IPS-15b (cell line): ENCODE measurements at regions not wholly inside any gene's neighbourhood (a gene's known extent, or its start where the extent isn't known, plus 50 kb on each side); places are given as distances from the start of the nearest gene placed in this dataset.

Experiments used
- H3K27me3 ChIP-seq: one replicate; pipeline ENCODE4 v1.6.1; 2013; ENCODE audit warnings: low read length; ENCODE audit not compliant: control insufficient read depth, insufficient read depth
- H3K36me3 ChIP-seq: one replicate; pipeline ENCODE4 v1.6.1; 2013; ENCODE audit warnings: low read length; ENCODE audit not compliant: control insufficient read depth, insufficient read depth
- H3K4me1 ChIP-seq: one replicate; pipeline ENCODE4 v1.6.1; 2013; ENCODE audit warnings: mild to moderate bottlenecking, low read length; ENCODE audit not compliant: control insufficient read depth, insufficient read depth
- H3K4me3 ChIP-seq: one replicate; pipeline ENCODE4 v1.5.1; 2013; ENCODE audit warnings: low read depth, low read length
- H3K9ac ChIP-seq: one replicate; pipeline ENCODE4 v1.6.1; 2013; ENCODE audit warnings: low read depth, mild to moderate bottlenecking, low read length
- H3K9me3 ChIP-seq: one replicate; pipeline ENCODE4 v1.6.1; 2013; ENCODE audit warnings: mild to moderate bottlenecking, low read length; ENCODE audit not compliant: control insufficient read depth, insufficient read depth

- peaks cover 9% of the 10 kb centered on the region for H3K4me1 ChIP-seq
- H3K9me3 ChIP-seq: no peaks in the 10 kb centered on the region
- H3K9ac ChIP-seq: no peak overlapping the region
- no peak overlapping the region for H3K4me3 ChIP-seq
- peaks cover 2% of the 10 kb centered on the region for H3K27me3 ChIP-seq
- H3K36me3 ChIP-seq: no peaks in the 10 kb centered on the region
Observed at GRCh38 chr5:135213027-135213386, 179.0 kb upstream of the PITX1 start.

- Histone ChIP-seq H3K36me3 (no peaks in the 10 kb centered on the region), H3K27me3 (peaks cover 2% of the 10 kb centered on the region), H3K9me3 (no peaks in the 10 kb centered on the region), H3K4me1 (peaks cover 9% of the 10 kb centered on the region), H3K4me3 (no peak overlapping the region), H3K9ac (no peak overlapping the region)
Observed at GRCh38 chr5:135212361-135213026, 178.5 kb upstream of the PITX1 start.

GRCh38 chr5:135211791-135212190, 177.8 kb upstream of the PITX1 start:
- Histone ChIP-seq H3K27me3 (peaks cover 2% of the 10 kb centered on the region), H3K4me1 (peaks cover 9% of the 10 kb centered on the region), H3K36me3 (no peaks in the 10 kb centered on the region), H3K4me3 (no peak overlapping the region), H3K9me3 (no peaks in the 10 kb centered on the region), H3K9ac (no peak overlapping the region)

- H3K4me3 ChIP-seq: no peak overlapping the region
- no peaks in the 10 kb centered on the region for H3K9me3 ChIP-seq
- H3K9ac ChIP-seq: no peak overlapping the region
- H3K36me3 ChIP-seq: no peaks in the 10 kb centered on the region
- peaks cover 9% of the 10 kb centered on the region for H3K4me1 ChIP-seq
- H3K27me3 ChIP-seq: peaks cover 2% of the 10 kb centered on the region
Observed at GRCh38 chr5:135211083-135211790, 177.2 kb upstream of the PITX1 start.

- Histone ChIP-seq H3K4me3 (no peak overlapping the region), H3K9me3 (no peaks in the 10 kb centered on the region), H3K27me3 (peaks cover 2% of the 10 kb centered on the region), H3K4me1 (peaks cover 9% of the 10 kb centered on the region), H3K9ac (no peak overlapping the region), H3K36me3 (no peaks in the 10 kb centered on the region)
Observed at GRCh38 chr5:135210286-135211055, 176.4 kb upstream of the PITX1 start.

GRCh38 chr5:135208903-135209721, 175.1 kb upstream of the PITX1 start:
- peaks cover 2% of the 10 kb centered on the region for H3K27me3 ChIP-seq
- H3K4me1 ChIP-seq: peaks cover 9% of the 10 kb centered on the region
- H3K9me3 ChIP-seq: no peaks in the 10 kb centered on the region
- H3K9ac ChIP-seq: no peak overlapping the region
- H3K36me3 ChIP-seq: no peaks in the 10 kb centered on the region
- no peak overlapping the region for H3K4me3 ChIP-seq

- Histone ChIP-seq H3K4me1 (peaks cover 9% of the 10 kb centered on the region), H3K9me3 (no peaks in the 10 kb centered on the region), H3K27me3 (peaks cover 2% of the 10 kb centered on the region), H3K4me3 (no peak overlapping the region), H3K36me3 (no peaks in the 10 kb centered on the region), H3K9ac (no peak overlapping the region)
Observed at GRCh38 chr5:135208555-135208902, 174.5 kb upstream of the PITX1 start.

- peaks cover 7% of the 10 kb centered on the region for H3K4me1 ChIP-seq
Observed at GRCh38 chr5:135207866-135208265, 173.8 kb upstream of the PITX1 start.

GRCh38 chr5:135206862-135207261, 172.8 kb upstream of the PITX1 start:
- Histone ChIP-seq H3K4me3 (no peak overlapping the region), H3K36me3 (no peaks in the 10 kb centered on the region), H3K27me3 (no peaks in the 10 kb centered on the region), H3K9ac (no peak overlapping the region), H3K4me1 (peaks cover 3% of the 10 kb centered on the region), H3K9me3 (no peaks in the 10 kb centered on the region)

More at GRCh38 chr5:135207866-135208265, 173.8 kb upstream of the PITX1 start:
- H3K4me3 ChIP-seq: no peak overlapping the region
- H3K27me3 ChIP-seq: peaks cover 2% of the 10 kb centered on the region
- H3K9me3 ChIP-seq: no peaks in the 10 kb centered on the region
- H3K9ac ChIP-seq: no peak overlapping the region
- H3K36me3 ChIP-seq: no peaks in the 10 kb centered on the region

- H3K9ac ChIP-seq: no peak overlapping the region
- H3K9me3 ChIP-seq: no peaks in the 10 kb centered on the region
- peaks cover 3% of the 10 kb centered on the region for H3K4me1 ChIP-seq
- H3K4me3 ChIP-seq: no peak overlapping the region
- H3K27me3 ChIP-seq: no peaks in the 10 kb centered on the region
- H3K36me3 ChIP-seq: no peaks in the 10 kb centered on the region
Observed at GRCh38 chr5:135205632-135206349, 171.8 kb upstream of the PITX1 start.

GRCh38 chr5:135204151-135204600, 170.1 kb upstream of the PITX1 start:
- Histone ChIP-seq H3K36me3 (no peaks in the 10 kb centered on the region), H3K4me1 (peaks cover 1% of the 10 kb centered on the region), H3K4me3 (no peak overlapping the region), H3K9ac (no peak overlapping the region), H3K9me3 (no peaks in the 10 kb centered on the region), H3K27me3 (no peaks in the 10 kb centered on the region)
